C4-2B (cell line): ENCODE measurements at regions not wholly inside any gene's neighbourhood (a gene's known extent, or its start where the extent isn't known, plus 50 kb on each side); places are given as distances from the start of the nearest gene placed in this dataset.

ENCODE experiments used
- ZFX ChIP-seq: fragments of 450-650 bp; IDR thresholded peaks from 2 replicates; pipeline ENCODE4 v1.6.1; 2017
- TF ChIP-seq, protein P1 (sequence below): fragments of 450-650 bp; conservative IDR thresholded peaks from 2 replicates; pipeline ENCODE4 v1.5.1; 2017; ENCODE audit warnings: mild to moderate bottlenecking

DNA sequence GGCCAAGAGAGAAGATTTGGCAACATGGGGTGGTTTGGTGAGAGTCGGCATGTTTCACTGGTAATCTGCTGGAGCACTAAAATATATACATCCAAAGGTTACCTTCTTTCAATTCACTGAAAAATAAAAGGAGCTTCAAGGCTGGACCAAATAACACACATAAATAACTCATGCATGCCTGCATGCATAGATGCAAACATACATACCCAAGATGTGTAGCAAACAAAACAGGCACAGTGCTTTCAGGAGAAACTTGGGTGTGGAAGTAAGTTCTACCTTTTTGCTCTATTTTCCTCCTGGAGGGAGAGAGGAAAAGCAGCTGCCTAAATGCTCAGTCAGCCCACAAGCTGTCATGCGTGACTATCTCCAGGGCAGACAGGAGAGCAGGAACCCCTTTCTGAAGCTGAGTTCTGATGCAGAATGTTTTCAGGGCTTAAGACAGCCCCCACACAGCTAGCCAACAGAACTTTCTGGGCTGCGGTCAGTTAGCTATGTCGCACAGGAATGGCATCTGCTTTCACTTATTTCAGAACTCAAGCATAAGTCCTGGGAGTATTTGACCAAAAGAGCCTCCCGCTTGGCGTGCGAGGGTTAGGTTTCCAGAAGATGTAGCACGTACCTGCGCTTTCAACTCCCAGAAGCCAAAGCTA is 166.2 kb downstream of the TOMM20 start:
- TF ChIP-seq, protein P1, sequence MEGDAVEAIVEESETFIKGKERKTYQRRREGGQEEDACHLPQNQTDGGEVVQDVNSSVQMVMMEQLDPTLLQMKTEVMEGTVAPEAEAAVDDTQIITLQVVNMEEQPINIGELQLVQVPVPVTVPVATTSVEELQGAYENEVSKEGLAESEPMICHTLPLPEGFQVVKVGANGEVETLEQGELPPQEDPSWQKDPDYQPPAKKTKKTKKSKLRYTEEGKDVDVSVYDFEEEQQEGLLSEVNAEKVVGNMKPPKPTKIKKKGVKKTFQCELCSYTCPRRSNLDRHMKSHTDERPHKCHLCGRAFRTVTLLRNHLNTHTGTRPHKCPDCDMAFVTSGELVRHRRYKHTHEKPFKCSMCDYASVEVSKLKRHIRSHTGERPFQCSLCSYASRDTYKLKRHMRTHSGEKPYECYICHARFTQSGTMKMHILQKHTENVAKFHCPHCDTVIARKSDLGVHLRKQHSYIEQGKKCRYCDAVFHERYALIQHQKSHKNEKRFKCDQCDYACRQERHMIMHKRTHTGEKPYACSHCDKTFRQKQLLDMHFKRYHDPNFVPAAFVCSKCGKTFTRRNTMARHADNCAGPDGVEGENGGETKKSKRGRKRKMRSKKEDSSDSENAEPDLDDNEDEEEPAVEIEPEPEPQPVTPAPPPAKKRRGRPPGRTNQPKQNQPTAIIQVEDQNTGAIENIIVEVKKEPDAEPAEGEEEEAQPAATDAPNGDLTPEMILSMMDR = no peak
- TF ChIP-seq ZFX = no peak
